ENCODE measurements at regions not wholly inside any gene's neighbourhood (a gene's known extent, or its start where the extent isn't known, plus 50 kb on each side); places are given as distances from the start of the nearest gene placed in this dataset.

- TF ChIP-seq CTCF (IDR thresholded peaks at IDR 0.05) (no peak), POLR2A (IDR thresholded peaks at IDR 0.05) (no peak), POLR2AphosphoS5 (IDR thresholded peaks at IDR 0.05) (no peak)
These were observed 54.9 kb upstream of the PCDH8 start for GRCh38 chr13:52903320-52903719.
